H1 (cell line): ENCODE measurements at regions not wholly inside any gene's neighbourhood (a gene's known extent, or its start where the extent isn't known, plus 50 kb on each side); places are given as distances from the start of the nearest gene placed in this dataset.

ENCODE experiments used
- ATF2 ChIP-seq: IDR thresholded peaks from 2 replicates; pipeline ENCODE4 v1.6.1; 2012; ENCODE audit warnings: low read length, inconsistent platforms
- CEBPB ChIP-seq: IDR thresholded peaks from 2 replicates; pipeline ENCODE4 v1.6.1; 2012; ENCODE audit warnings: low read depth, low read length
- CHD1 ChIP-seq: IDR thresholded peaks from 2 replicates; pipeline ENCODE4 v1.6.1; 2012; ENCODE audit warnings: low read depth, low read length, improper control_type of control experiment
- CTCF ChIP-seq, 3 experiments: IDR thresholded peaks; 1 replicate in 2 of 3; 2 replicates in 1 of 3; pipeline versions ENCODE4 v1.5.1 to v1.6.1; 2011; ENCODE audit warnings: low read length in 3 of 3, mild to moderate bottlenecking in 3 of 3, inconsistent platforms in 2 of 3, low read depth in 1 of 3, moderate library complexity in 1 of 3; ENCODE audit not compliant: insufficient read depth in 1 of 3; ENCODE audit errors: control extremely low read depth in 1 of 3
- EP300 ChIP-seq, 2 experiments: IDR thresholded peaks; 1 replicate in 1 of 2; 2 replicates in 1 of 2; pipeline ENCODE4 v1.6.1; 2011 to 2012; ENCODE audit warnings: low read depth in 2 of 2, low read length in 2 of 2, mild to moderate bottlenecking in 2 of 2, borderline replicate concordance in 1 of 2, inconsistent platforms in 1 of 2, moderate library complexity in 1 of 2
- GABPA ChIP-seq: IDR thresholded peaks from 2 replicates; pipeline ENCODE4 v1.6.1; 2011; ENCODE audit warnings: mild to moderate bottlenecking, low read length, moderate library complexity, borderline replicate concordance; ENCODE audit not compliant: insufficient read depth
- POLR2A ChIP-seq, 2 experiments: IDR thresholded peaks; 1 replicate in 1 of 2; 2 replicates in 1 of 2; pipeline ENCODE4 v1.6.1; 2011; ENCODE audit warnings: low read depth in 2 of 2, low read length in 2 of 2, mild to moderate bottlenecking in 2 of 2; ENCODE audit errors: control extremely low read depth in 1 of 2
- POLR2AphosphoS5 ChIP-seq: IDR thresholded peaks from 2 replicates; pipeline ENCODE4 v1.6.1; 2011; ENCODE audit warnings: low read depth, low read length
- TAF1 ChIP-seq: IDR thresholded peaks from 2 replicates; pipeline ENCODE4 v1.6.1; 2011; ENCODE audit warnings: mild to moderate bottlenecking, low read depth, low read length
- ZNF274 ChIP-seq: IDR thresholded peaks from 2 replicates; pipeline ENCODE4 v1.7.0; 2012; ENCODE audit warnings: low read length, borderline replicate concordance; ENCODE audit errors: extremely low read depth

- TF ChIP-seq EP300 (IDR thresholded peaks at IDR 0.05; ENCODE audit: borderline replicate concordance in 1 of 2, low read depth in 2 of 2, low read length in 2 of 2) (no peak), CTCF (IDR thresholded peaks at IDR 0.05; ENCODE audit: control extremely low read depth in 1 of 3, insufficient read depth in 1 of 3, low read depth in 1 of 3, low read length in 3 of 3) (no peak), ATF2 (no peak), CHD1 (no peak), POLR2AphosphoS5 (no peak), GABPA (no peak), ZNF274 (no peak), POLR2A (IDR thresholded peaks at IDR 0.05; ENCODE audit: control extremely low read depth in 1 of 2, low read depth in 2 of 2, low read length in 2 of 2) (no peak), CEBPB (no peak), TAF1 (no peak)
These were observed 72.7 kb upstream of the SLITRK1 start for GRCh38 chr13:83955011-83955410.
